Breast epithelium (tissue), 3 donors: ENCODE measurements at regions not wholly inside any gene's neighbourhood (a gene's known extent, or its start where the extent isn't known, plus 50 kb on each side); places are given as distances from the start of the nearest gene placed in this dataset.

Experiments used
- POLR2A ChIP-seq: fragments of 450-650 bp; IDR thresholded peaks from one replicate; pipeline ENCODE4 v1.6.1; 2016; ENCODE audit warnings: antibody characterized with exemption, mild to moderate bottlenecking, moderate library complexity
- POLR2AphosphoS5 ChIP-seq, 3 donors: sonication (generic); formaldehyde crosslinking; IDR thresholded peaks; one replicate each; pipeline ENCODE4 v1.6.1; 2017; ENCODE audit warnings: antibody characterized with exemption in 3 of 3
- TF ChIP-seq, protein P1 (sequence below), 3 donors: fragments of 450-650 bp; IDR thresholded peaks; one replicate each; pipeline ENCODE4 v1.5.1; 2016 to 2017; ENCODE audit warnings: antibody characterized with exemption in 3 of 3, mild to moderate bottlenecking in 3 of 3, moderate library complexity in 3 of 3

DNA sequence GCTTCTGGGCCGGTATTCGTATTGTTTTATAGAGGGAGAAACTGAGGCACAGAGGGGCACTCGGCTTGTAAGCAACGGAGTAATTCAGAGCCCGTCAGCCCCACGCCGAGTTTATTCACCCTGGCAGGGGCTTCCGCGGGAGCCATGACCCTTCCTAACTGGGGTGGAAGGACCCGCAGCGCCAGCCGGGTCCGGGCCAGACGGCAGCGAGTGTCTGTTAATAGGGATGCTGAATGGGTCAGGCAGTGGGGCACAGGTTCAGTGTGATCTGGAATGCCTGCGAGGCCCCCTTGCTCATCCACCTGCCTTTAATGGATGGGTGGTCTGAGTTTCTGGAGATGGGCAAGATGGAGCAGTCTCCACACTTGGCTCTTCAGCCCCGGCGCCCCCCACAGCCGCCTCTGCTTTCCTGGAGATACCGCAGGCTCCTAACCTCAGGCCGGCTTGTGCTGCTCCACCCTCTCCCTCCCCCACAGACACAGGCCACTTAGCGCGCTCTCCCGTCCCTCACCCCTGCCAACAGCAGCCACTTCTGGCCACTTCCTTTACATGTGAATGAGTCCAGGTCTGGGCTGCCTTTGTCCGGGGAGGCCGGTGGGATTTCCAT is 147.1 kb downstream of the ERCC6L2 start:
- TF ChIP-seq, protein P1, sequence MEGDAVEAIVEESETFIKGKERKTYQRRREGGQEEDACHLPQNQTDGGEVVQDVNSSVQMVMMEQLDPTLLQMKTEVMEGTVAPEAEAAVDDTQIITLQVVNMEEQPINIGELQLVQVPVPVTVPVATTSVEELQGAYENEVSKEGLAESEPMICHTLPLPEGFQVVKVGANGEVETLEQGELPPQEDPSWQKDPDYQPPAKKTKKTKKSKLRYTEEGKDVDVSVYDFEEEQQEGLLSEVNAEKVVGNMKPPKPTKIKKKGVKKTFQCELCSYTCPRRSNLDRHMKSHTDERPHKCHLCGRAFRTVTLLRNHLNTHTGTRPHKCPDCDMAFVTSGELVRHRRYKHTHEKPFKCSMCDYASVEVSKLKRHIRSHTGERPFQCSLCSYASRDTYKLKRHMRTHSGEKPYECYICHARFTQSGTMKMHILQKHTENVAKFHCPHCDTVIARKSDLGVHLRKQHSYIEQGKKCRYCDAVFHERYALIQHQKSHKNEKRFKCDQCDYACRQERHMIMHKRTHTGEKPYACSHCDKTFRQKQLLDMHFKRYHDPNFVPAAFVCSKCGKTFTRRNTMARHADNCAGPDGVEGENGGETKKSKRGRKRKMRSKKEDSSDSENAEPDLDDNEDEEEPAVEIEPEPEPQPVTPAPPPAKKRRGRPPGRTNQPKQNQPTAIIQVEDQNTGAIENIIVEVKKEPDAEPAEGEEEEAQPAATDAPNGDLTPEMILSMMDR (IDR thresholded peaks at IDR 0.05), result no peak
- TF ChIP-seq POLR2A (no peak), POLR2AphosphoS5 (IDR thresholded peaks at IDR 0.05) (no peak)
